GM20000 (cell line): ENCODE measurements at regions not wholly inside any gene's neighbourhood (a gene's known extent, or its start where the extent isn't known, plus 50 kb on each side); places are given as distances from the start of the nearest gene placed in this dataset.

ENCODE experiments used
- DNase-seq: peaks from one replicate; pipeline ENCODE4 v3.0.0; 2012; ENCODE audit warnings: low spot score
- CTCF ChIP-seq: IDR thresholded peaks from 2 replicates; pipeline ENCODE4 v1.5.1; 2012; ENCODE audit warnings: mild to moderate bottlenecking, control low read depth; ENCODE audit errors: extremely low read depth, missing control alignments

GRCh38 chr10:63077800-63078199 lies 55.3 kb upstream of the NRBF2 start:
- no peak for DNase-seq
- no peak for TF ChIP-seq CTCF

- no peak for DNase-seq
Measured at GRCh38 chr10:63072951-63073350, 60.2 kb upstream of the NRBF2 start.

GRCh38 chr10:63071145-63071544 lies 62.0 kb upstream of the NRBF2 start:
- no peak for DNase-seq
- no peak for TF ChIP-seq CTCF

More at GRCh38 chr10:63072951-63073350, 60.2 kb upstream of the NRBF2 start:
- TF ChIP-seq CTCF: no peak

DNA sequence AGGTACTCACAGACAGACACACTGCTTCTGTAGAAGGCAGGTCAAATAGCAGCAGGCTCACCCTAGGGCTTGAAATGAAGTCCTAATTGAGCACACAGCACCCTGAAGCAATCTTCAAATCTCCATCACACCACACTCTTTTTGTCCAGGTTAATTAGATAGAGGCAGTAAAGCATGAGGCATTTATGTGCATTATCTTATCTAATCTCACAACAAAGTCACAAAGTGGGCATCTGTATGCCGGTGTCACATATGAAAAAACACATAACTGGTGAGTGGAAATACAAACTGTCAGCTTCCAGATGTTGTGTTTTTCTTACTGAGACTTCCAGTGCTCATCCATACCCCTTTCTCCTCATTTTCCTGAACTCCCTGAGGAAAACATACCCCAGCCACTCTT lies 63.8 kb upstream of the NRBF2 start:
- no peak for TF ChIP-seq CTCF
- DNase-seq: no peak

DNA sequence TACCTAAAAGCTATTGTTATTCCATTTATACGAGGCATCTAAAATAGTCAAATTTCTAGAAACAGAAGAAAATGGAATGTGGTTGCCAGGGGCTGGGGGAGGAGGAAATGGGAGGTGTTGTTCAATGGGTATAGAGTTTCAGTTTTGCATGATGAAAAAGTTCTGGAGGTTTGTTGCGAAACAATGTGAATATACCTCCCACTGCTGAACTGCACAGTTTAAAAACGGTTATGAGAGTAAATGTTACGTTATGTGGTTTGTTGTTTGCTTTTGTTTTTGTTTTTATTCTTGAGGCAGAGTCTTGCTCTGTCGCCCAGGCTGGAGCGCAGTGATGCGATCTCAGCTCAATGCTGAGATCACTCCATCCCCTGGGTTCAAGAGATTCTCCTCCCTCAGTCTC lies 64.9 kb upstream of the NRBF2 start:
- no peak for DNase-seq
- TF ChIP-seq CTCF: no peak

DNA sequence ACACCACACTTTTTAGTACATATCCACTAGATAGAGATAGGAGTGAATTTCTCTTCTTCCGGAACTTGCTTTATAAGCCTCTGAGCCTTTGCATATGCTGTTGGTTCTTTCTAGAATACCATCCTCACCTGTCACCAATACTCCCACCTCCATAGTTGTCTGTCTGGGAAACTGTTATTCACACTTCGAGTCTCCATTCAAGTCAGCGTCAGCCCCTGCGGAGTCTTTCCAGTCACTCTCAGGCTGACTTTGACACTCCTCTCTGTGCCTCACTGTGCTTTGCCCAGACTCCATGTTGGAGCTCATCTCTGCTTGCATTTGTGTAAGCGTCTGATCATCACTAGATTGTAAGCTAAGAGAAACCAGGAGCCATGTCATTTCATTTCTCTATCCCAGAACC lies 66.5 kb upstream of the NRBF2 start:
- DNase-seq: no peak
- TF ChIP-seq CTCF: no peak

DNA sequence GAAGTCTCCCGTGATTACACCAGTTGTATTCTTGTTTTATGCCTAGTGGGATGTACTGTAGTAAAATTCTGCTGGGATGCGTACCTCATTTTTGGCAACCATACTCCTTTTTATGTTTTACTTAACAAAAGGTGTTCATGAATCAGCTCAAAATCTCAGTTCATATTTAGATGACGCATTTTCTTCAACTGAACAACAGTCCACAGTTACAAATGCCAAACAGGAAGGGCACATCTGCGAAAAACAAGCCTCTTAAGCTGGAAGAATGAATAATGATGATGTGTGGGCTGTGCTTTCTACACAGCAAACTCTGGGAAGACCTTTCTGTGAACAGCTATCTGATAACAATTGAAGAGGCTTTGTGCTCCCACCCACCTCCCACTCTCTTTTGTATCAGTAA lies 68.4 kb upstream of the NRBF2 start:
- no peak for TF ChIP-seq CTCF
- no peak for DNase-seq
